Vagina (tissue), 2 donors: ENCODE measurements at regions not wholly inside any gene's neighbourhood (a gene's known extent, or its start where the extent isn't known, plus 50 kb on each side); places are given as distances from the start of the nearest gene placed in this dataset.
"Not testable (repeated sequence)": the region's sequence is repeated elsewhere in the genome, so short reads cannot be mapped to it uniquely, and the experiment has no call there.

Experiments used
- DNase-seq, 2 donors: peaks; one replicate each; pipeline ENCODE4 v3.0.0-alpha.2; 2017; ENCODE audit errors: extremely low spot score in 2 of 2
- H3K27ac ChIP-seq: fragments of 200-600 bp; sonication (generic); one replicate; pipeline ENCODE4 v1.5.1; 2019
- H3K27me3 ChIP-seq: fragments of 200-600 bp; sonication (generic); one replicate; pipeline ENCODE4 v1.5.1; 2019
- H3K36me3 ChIP-seq, 2 donors: fragments of 200-600 bp; sonication (generic); one replicate each; pipeline ENCODE4 v1.5.1; 2017 to 2019
- H3K4me1 ChIP-seq: fragments of 200-600 bp; sonication (generic); one replicate; pipeline ENCODE4 v1.5.1; 2019
- H3K4me3 ChIP-seq, 2 donors: fragments of 200-600 bp; sonication (generic); 1 replicate in 1 of 2; 2 replicates in 1 of 2; pipeline ENCODE4 v1.5.1; 2016 to 2019
- H3K9me3 ChIP-seq: fragments of 200-600 bp; sonication (generic); one replicate; pipeline ENCODE4 v1.5.1; 2019
- CTCF ChIP-seq, 3 experiments: fragments of 450-650 bp in 2 of 3; fragments of 200-600 bp in 1 of 3; sonication (generic) in 1 of 3; IDR thresholded peaks; one replicate each; pipeline ENCODE4 v1.5.1; 2017 to 2019; ENCODE audit warnings: antibody characterized with exemption in 3 of 3, mild to moderate bottlenecking in 2 of 3, moderate library complexity in 2 of 3
- POLR2A ChIP-seq, 2 donors: fragments of 450-650 bp; IDR thresholded peaks; one replicate each; pipeline ENCODE4 v1.6.1; 2017; ENCODE audit warnings: antibody characterized with exemption in 2 of 2, mild to moderate bottlenecking in 2 of 2, moderate library complexity in 2 of 2
- POLR2AphosphoS5 ChIP-seq, 2 donors: sonication (generic); formaldehyde crosslinking; IDR thresholded peaks; one replicate each; pipeline ENCODE4 v1.9.0; 2017; ENCODE audit warnings: antibody characterized with exemption in 2 of 2, mild to moderate bottlenecking in 2 of 2, low read depth in 1 of 2; ENCODE audit not compliant: insufficient read depth in 1 of 2
- intact Hi-C: fragments of 100-400 bp; cut with DNase I; formaldehyde crosslinking; loops from one replicate; pipeline ENCODE4 v1.15.1; 2023

GRCh38 chr1:166390366-166391033, 223.7 kb upstream of the FAM78B start:
- Histone ChIP-seq H3K4me1 (no peaks in the 10 kb centered on the region), H3K4me3 (no peak overlapping the region), H3K27me3 (no peaks in the 10 kb centered on the region), H3K9me3 (no peaks in the 10 kb centered on the region), H3K27ac (no peak overlapping the region), H3K36me3 (no peaks in the 10 kb centered on the region)
- intact Hi-C loops = no loop called here
- DNase-seq = no peak
- TF ChIP-seq POLR2AphosphoS5 (IDR thresholded peaks at IDR 0.05; ENCODE audit: insufficient read depth in 1 of 2, low read depth in 1 of 2) = no peak
- TF ChIP-seq CTCF (IDR thresholded peaks at IDR 0.05) = no peak
- TF ChIP-seq POLR2A (IDR thresholded peaks at IDR 0.05) = no peak

GRCh38 chr1:166391279-166392066, 224.7 kb upstream of the FAM78B start:
- Histone ChIP-seq H3K4me1 (no peaks in the 10 kb centered on the region), H3K27me3 (no peaks in the 10 kb centered on the region), H3K9me3 (no peaks in the 10 kb centered on the region), H3K4me3 (no peak overlapping the region), H3K36me3 (no peaks in the 10 kb centered on the region), H3K27ac (no peak overlapping the region)
- no peak for TF ChIP-seq POLR2AphosphoS5 (IDR thresholded peaks at IDR 0.05; ENCODE audit: insufficient read depth in 1 of 2, low read depth in 1 of 2)
- no peak for TF ChIP-seq POLR2A (IDR thresholded peaks at IDR 0.05)
- TF ChIP-seq CTCF (IDR thresholded peaks at IDR 0.05) = no peak
- intact Hi-C loops = no loop called here
- DNase-seq = no peak

GRCh38 chr1:166395729-166396128, 228.9 kb upstream of the FAM78B start:
- no peaks in the 10 kb centered on the region for H3K9me3 ChIP-seq
- no peak overlapping the region for H3K4me3 ChIP-seq
- no peaks in the 10 kb centered on the region for H3K4me1 ChIP-seq
- no peaks in the 10 kb centered on the region for H3K27me3 ChIP-seq
- DNase-seq = no peak
- intact Hi-C loops = no loop called here
- no peak overlapping the region for H3K27ac ChIP-seq
- H3K36me3 ChIP-seq = no peaks in the 10 kb centered on the region
- no peak for TF ChIP-seq CTCF (IDR thresholded peaks at IDR 0.05)
- TF ChIP-seq POLR2A (IDR thresholded peaks at IDR 0.05) = no peak
- no peak for TF ChIP-seq POLR2AphosphoS5 (IDR thresholded peaks at IDR 0.05; ENCODE audit: insufficient read depth in 1 of 2, low read depth in 1 of 2)

GRCh38 chr1:166409253-166410082, 242.7 kb upstream of the FAM78B start:
- H3K27ac ChIP-seq, H3K36me3 ChIP-seq, intact Hi-C loops, H3K4me3 ChIP-seq, H3K9me3 ChIP-seq, DNase-seq, H3K4me1 ChIP-seq, H3K27me3 ChIP-seq: not testable (repeated sequence)

GRCh38 chr1:166410083-166410385, 243.2 kb upstream of the FAM78B start:
- no peaks in the 10 kb centered on the region for H3K36me3 ChIP-seq
- no peak for DNase-seq
- no peak overlapping the region for H3K4me3 ChIP-seq
- H3K4me1 ChIP-seq = no peaks in the 10 kb centered on the region
- no peak overlapping the region for H3K27ac ChIP-seq
- no peak for TF ChIP-seq POLR2AphosphoS5 (IDR thresholded peaks at IDR 0.05; ENCODE audit: insufficient read depth in 1 of 2, low read depth in 1 of 2)
- TF ChIP-seq POLR2A (IDR thresholded peaks at IDR 0.05) = no peak
- no peak for TF ChIP-seq CTCF (IDR thresholded peaks at IDR 0.05)
- H3K9me3 ChIP-seq = no peaks in the 10 kb centered on the region
- no peaks in the 10 kb centered on the region for H3K27me3 ChIP-seq
- intact Hi-C loops = no loop called here

- H3K9me3 ChIP-seq, H3K27me3 ChIP-seq, H3K36me3 ChIP-seq, H3K4me3 ChIP-seq, intact Hi-C loops, DNase-seq, H3K4me1 ChIP-seq, H3K27ac ChIP-seq: not testable (repeated sequence)
These were observed 250.0 kb upstream of the FAM78B start for GRCh38 chr1:166416831-166417230.
